ENCODE measurements at regions not wholly inside any gene's neighbourhood (a gene's known extent, or its start where the extent isn't known, plus 50 kb on each side); places are given as distances from the start of the nearest gene placed in this dataset.

- TF ChIP-seq Cebpa-rat (IDR thresholded peaks at IDR 0.05), result no peak
- Histone ChIP-seq H3K4me1 (no peaks in the 10 kb centered on the region), H3K27ac (no peak overlapping the region), H3K9ac (no peak overlapping the region), H3K27me3 (no peaks in the 10 kb centered on the region), H3K36me3 (no peaks in the 10 kb centered on the region), H4K20me1 (no peaks in the 10 kb centered on the region), H3K4me2 (no peak overlapping the region), H3K4me3 (no peak overlapping the region), H3K9me3 (replicated peaks in 1 of 11) (no peaks in the 10 kb centered on the region)
These were observed 181.0 kb downstream of the IPO8 start for GRCh38 chr12:30514666-30515065.

GRCh38 chr12:30508205-30508967, 187.3 kb downstream of the IPO8 start:
- Histone ChIP-seq H3K4me3 (no peak overlapping the region), H3K4me1 (no peaks in the 10 kb centered on the region), H3K9me3 (replicated peaks in 1 of 11) (no peaks in the 10 kb centered on the region), H4K20me1 (no peaks in the 10 kb centered on the region), H3K27ac (no peak overlapping the region), H3K9ac (no peak overlapping the region), H3K36me3 (no peaks in the 10 kb centered on the region), H3K4me2 (no peak overlapping the region), H3K27me3 (no peaks in the 10 kb centered on the region)
- TF ChIP-seq Cebpa-rat (IDR thresholded peaks at IDR 0.05), result no peak

GRCh38 chr12:30507576-30507975, 188.1 kb downstream of the IPO8 start:
- no peak overlapping the region for H3K4me2 ChIP-seq
- H3K9me3 ChIP-seq (replicated peaks in 1 of 11), result no peaks in the 10 kb centered on the region
- no peak overlapping the region for H3K27ac ChIP-seq
- no peak overlapping the region for H3K9ac ChIP-seq
- H3K36me3 ChIP-seq, result no peaks in the 10 kb centered on the region
- no peaks in the 10 kb centered on the region for H4K20me1 ChIP-seq
- no peaks in the 10 kb centered on the region for H3K27me3 ChIP-seq
- H3K4me3 ChIP-seq, result no peak overlapping the region
- no peak for TF ChIP-seq Cebpa-rat (IDR thresholded peaks at IDR 0.05)
- H3K4me1 ChIP-seq, result no peaks in the 10 kb centered on the region

GRCh38 chr12:30506411-30506810, 189.3 kb downstream of the IPO8 start:
- no peaks in the 10 kb centered on the region for H4K20me1 ChIP-seq

GRCh38 chr12:30501718-30502117, 194.0 kb downstream of the IPO8 start:
- Histone ChIP-seq H3K9me3 (replicated peaks in 1 of 11) (no peaks in the 10 kb centered on the region), H3K4me2 (no peak overlapping the region), H3K4me3 (no peak overlapping the region), H3K4me1 (no peaks in the 10 kb centered on the region), H3K9ac (no peak overlapping the region), H3K27me3 (no peaks in the 10 kb centered on the region), H4K20me1 (no peaks in the 10 kb centered on the region), H3K36me3 (no peaks in the 10 kb centered on the region), H3K27ac (no peak overlapping the region)
- TF ChIP-seq Cebpa-rat (IDR thresholded peaks at IDR 0.05), result no peak

More at GRCh38 chr12:30506411-30506810, 189.3 kb downstream of the IPO8 start:
- Histone ChIP-seq H3K36me3 (no peaks in the 10 kb centered on the region), H3K9me3 (replicated peaks in 1 of 11) (no peaks in the 10 kb centered on the region), H3K4me3 (no peak overlapping the region), H3K4me1 (no peaks in the 10 kb centered on the region), H3K27ac (no peak overlapping the region), H3K27me3 (no peaks in the 10 kb centered on the region), H3K9ac (no peak overlapping the region), H3K4me2 (no peak overlapping the region)
- no peak for TF ChIP-seq Cebpa-rat (IDR thresholded peaks at IDR 0.05)

- Histone ChIP-seq H3K9me3 (replicated peaks in 1 of 11) (no peaks in the 10 kb centered on the region), H3K4me1 (no peaks in the 10 kb centered on the region), H3K4me3 (no peak overlapping the region), H3K27me3 (no peaks in the 10 kb centered on the region), H4K20me1 (no peaks in the 10 kb centered on the region), H3K9ac (no peak overlapping the region), H3K4me2 (no peak overlapping the region), H3K36me3 (no peaks in the 10 kb centered on the region), H3K27ac (no peak overlapping the region)
- TF ChIP-seq Cebpa-rat (IDR thresholded peaks at IDR 0.05), result no peak
These were observed 195.1 kb downstream of the IPO8 start for GRCh38 chr12:30500532-30500931.

- Histone ChIP-seq H3K27ac (no peak overlapping the region), H3K4me1 (peaks cover 0 to 12% (median 9%) of the 10 kb centered on the region in 10 experiments; a peak in 14 of 20 replicates), H3K4me3 (no peak overlapping the region), H4K20me1 (no peaks in the 10 kb centered on the region), H3K36me3 (no peaks in the 10 kb centered on the region), H3K9ac (no peak overlapping the region), H3K4me2 (peak overlapping the region in 10 of 11 experiments; percentile 12 to 70 (median 54); a peak in 17 of 22 replicates), H3K9me3 (replicated peaks in 1 of 11) (no peaks in the 10 kb centered on the region), H3K27me3 (no peaks in the 10 kb centered on the region)
- TF ChIP-seq Cebpa-rat (IDR thresholded peaks at IDR 0.05), result no peak
These were observed 210.3 kb downstream of the IPO8 start for GRCh38 chr12:30485230-30485890.

GRCh38 chr12:30484658-30485057, 211.0 kb downstream of the IPO8 start:
- no peak for TF ChIP-seq Cebpa-rat (IDR thresholded peaks at IDR 0.05)
- Histone ChIP-seq H4K20me1 (no peaks in the 10 kb centered on the region), H3K27me3 (no peaks in the 10 kb centered on the region), H3K4me3 (no peak overlapping the region), H3K4me1 (peaks cover 0 to 12% (median 9%) of the 10 kb centered on the region in 10 experiments; a peak in 14 of 20 replicates), H3K9ac (no peak overlapping the region), H3K36me3 (no peaks in the 10 kb centered on the region), H3K27ac (no peak overlapping the region), H3K9me3 (replicated peaks in 1 of 11) (peaks cover 0 to 6% (median 0%) of the 10 kb centered on the region in 11 experiments; a peak in 1 of 22 replicates), H3K4me2 (no peak overlapping the region)

- H3K4me2 ChIP-seq, result no peak overlapping the region
- H3K9me3 ChIP-seq (replicated peaks in 1 of 11), result peaks cover 0 to 9% (median 0%) of the 10 kb centered on the region in 11 experiments; a peak in 1 of 22 replicates
- H3K9ac ChIP-seq, result no peak overlapping the region
- H3K27me3 ChIP-seq, result no peaks in the 10 kb centered on the region
- H3K4me1 ChIP-seq, result peaks cover 0 to 12% (median 9%) of the 10 kb centered on the region in 10 experiments; a peak in 14 of 20 replicates
- no peak overlapping the region for H3K4me3 ChIP-seq
- H3K27ac ChIP-seq, result no peak overlapping the region
- H4K20me1 ChIP-seq, result no peaks in the 10 kb centered on the region
- no peak for TF ChIP-seq Cebpa-rat (IDR thresholded peaks at IDR 0.05)
- H3K36me3 ChIP-seq, result no peaks in the 10 kb centered on the region
These were observed 213.0 kb downstream of the IPO8 start for GRCh38 chr12:30482650-30483049.
